ENCODE measurements at regions not wholly inside any gene's neighbourhood (a gene's known extent, or its start where the extent isn't known, plus 50 kb on each side); places are given as distances from the start of the nearest gene placed in this dataset.
"Not testable (repeated sequence)": the region's sequence is repeated elsewhere in the genome, so short reads cannot be mapped to it uniquely, and the experiment has no call there.

DNA sequence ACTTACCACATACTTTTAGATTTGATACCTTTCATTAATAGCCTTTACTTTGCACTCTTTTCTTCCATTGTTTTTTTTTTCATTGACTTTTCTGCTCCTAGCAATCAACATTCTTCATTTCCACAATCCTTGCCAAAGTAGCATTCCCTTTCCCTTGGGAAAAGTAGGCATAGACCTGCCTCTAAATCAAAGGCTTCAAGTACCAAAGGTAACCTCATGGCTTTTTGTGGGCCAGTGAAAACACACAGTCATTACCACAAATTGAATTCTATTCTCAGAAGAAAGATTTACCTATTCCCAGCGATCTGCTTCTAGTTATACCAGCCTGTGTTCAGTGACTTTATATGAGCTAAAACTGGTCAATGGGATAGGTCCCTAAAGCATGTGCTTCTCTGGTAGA lies 109.2 kb downstream of the SOCS6 start:
- no peak for ATAC-seq (ENCODE audit: insufficient read depth, low read depth)
- Histone ChIP-seq H3K27ac (ENCODE audit: low read length) (no peak overlapping the region), H3K9ac (ENCODE audit: low read depth, low read length) (no peak overlapping the region), H3K36me3 (ENCODE audit: insufficient read depth, low read length) (no peaks in the 10 kb centered on the region), H4K20me1 (ENCODE audit: insufficient read depth, low read length) (no peaks in the 10 kb centered on the region), H3K27me3 (ENCODE audit: insufficient read depth, low read length, poor library complexity) (no peaks in the 10 kb centered on the region), H3K79me2 (ENCODE audit: insufficient read depth, low read length) (no peaks in the 10 kb centered on the region), H3K4me1 (ENCODE audit: insufficient read depth, low read length) (no peaks in the 10 kb centered on the region), H3K9me3 (ENCODE audit: insufficient read depth, low read length, severe bottlenecking) (no peaks in the 10 kb centered on the region), H3K4me3 (ENCODE audit: low read depth in 1 of 2, low read length in 2 of 2) (no peak overlapping the region), H3K4me2 (ENCODE audit: insufficient read depth, low read length) (no peak overlapping the region), H2AFZ (ENCODE audit: low read depth, low read length) (no peak overlapping the region)
- TF ChIP-seq, protein P1, sequence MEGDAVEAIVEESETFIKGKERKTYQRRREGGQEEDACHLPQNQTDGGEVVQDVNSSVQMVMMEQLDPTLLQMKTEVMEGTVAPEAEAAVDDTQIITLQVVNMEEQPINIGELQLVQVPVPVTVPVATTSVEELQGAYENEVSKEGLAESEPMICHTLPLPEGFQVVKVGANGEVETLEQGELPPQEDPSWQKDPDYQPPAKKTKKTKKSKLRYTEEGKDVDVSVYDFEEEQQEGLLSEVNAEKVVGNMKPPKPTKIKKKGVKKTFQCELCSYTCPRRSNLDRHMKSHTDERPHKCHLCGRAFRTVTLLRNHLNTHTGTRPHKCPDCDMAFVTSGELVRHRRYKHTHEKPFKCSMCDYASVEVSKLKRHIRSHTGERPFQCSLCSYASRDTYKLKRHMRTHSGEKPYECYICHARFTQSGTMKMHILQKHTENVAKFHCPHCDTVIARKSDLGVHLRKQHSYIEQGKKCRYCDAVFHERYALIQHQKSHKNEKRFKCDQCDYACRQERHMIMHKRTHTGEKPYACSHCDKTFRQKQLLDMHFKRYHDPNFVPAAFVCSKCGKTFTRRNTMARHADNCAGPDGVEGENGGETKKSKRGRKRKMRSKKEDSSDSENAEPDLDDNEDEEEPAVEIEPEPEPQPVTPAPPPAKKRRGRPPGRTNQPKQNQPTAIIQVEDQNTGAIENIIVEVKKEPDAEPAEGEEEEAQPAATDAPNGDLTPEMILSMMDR (IDR thresholded peaks at IDR 0.05; ENCODE audit: borderline replicate concordance, extremely low read depth, low read length, poor library complexity, severe bottlenecking) = no peak
- no peak for TF ChIP-seq EZH2 (IDR thresholded peaks at IDR 0.05; ENCODE audit: borderline replicate concordance, low read depth, low read length, severe bottlenecking)
- DNase-seq = no peak

DNA sequence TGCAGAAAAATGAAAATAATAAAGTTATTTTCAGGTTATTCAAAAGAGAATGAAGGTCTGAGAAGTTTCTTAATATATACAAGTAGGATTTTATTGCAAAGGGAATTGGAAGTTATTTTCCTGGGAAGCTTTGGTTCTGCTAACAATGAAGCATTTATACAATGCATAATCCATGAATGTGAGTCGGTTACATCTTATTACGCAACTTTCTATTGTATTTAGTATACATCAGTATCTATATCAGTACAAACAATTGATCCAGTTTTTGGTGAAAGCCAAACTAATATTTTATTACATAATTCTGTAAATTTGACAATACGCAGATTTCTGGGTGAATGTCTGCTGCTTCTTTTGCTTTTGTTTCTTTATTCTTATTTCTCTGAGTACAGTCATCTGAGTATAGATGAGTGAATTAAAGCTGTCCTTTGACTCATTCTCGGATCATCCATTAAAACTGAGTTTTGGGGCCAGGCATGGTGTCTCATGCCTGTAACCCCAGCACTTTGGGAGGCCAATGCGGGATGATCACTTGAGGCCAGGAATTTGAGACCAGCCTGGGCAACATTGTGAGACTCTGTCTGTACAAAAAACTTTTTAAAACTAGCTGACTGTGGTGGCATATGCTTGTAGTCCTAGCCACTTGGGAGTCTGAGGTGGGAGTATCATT lies 108.5 kb downstream of the SOCS6 start:
- Histone ChIP-seq H3K4me3 (ENCODE audit: low read depth in 1 of 2, low read length in 2 of 2) (no peak overlapping the region), H3K9me3 (ENCODE audit: insufficient read depth, low read length, severe bottlenecking) (no peaks in the 10 kb centered on the region), H4K20me1 (ENCODE audit: insufficient read depth, low read length) (no peaks in the 10 kb centered on the region), H2AFZ (ENCODE audit: low read depth, low read length) (no peak overlapping the region), H3K4me2 (ENCODE audit: insufficient read depth, low read length) (no peak overlapping the region), H3K27ac (ENCODE audit: low read length) (no peak overlapping the region), H3K27me3 (ENCODE audit: insufficient read depth, low read length, poor library complexity) (no peaks in the 10 kb centered on the region), H3K9ac (ENCODE audit: low read depth, low read length) (no peak overlapping the region), H3K36me3 (ENCODE audit: insufficient read depth, low read length) (no peaks in the 10 kb centered on the region), H3K79me2 (ENCODE audit: insufficient read depth, low read length) (no peaks in the 10 kb centered on the region), H3K4me1 (ENCODE audit: insufficient read depth, low read length) (no peaks in the 10 kb centered on the region)
- ATAC-seq (ENCODE audit: insufficient read depth, low read depth) = no peak
- DNase-seq = no peak
- TF ChIP-seq, protein P1 (IDR thresholded peaks at IDR 0.05; ENCODE audit: borderline replicate concordance, extremely low read depth, low read length, poor library complexity, severe bottlenecking) = no peak
- no peak for TF ChIP-seq EZH2 (IDR thresholded peaks at IDR 0.05; ENCODE audit: borderline replicate concordance, low read depth, low read length, severe bottlenecking)

DNA sequence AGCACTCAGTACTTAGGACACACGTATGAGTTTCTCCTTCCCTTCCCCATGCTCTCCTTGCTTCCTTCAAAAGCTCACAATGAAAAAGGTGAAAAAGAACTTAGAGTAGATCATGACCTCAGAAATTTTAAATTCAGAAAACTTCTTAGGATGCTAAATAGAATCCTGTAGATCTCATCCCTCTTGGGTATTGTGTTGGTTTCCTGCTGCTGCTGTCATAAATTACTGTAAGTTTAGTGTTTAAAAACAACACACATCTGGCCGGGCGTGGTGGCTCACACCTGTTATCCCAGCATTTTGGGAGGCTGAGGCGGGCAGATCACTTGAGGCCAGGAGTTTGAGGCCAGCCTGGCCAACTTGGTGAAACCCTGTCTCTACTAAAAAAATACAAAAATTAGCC lies 106.9 kb downstream of the SOCS6 start:
- ATAC-seq (ENCODE audit: insufficient read depth, low read depth); DNase-seq; H3K79me2 ChIP-seq (ENCODE audit: insufficient read depth, low read length); H3K9ac ChIP-seq (ENCODE audit: low read depth, low read length); H3K36me3 ChIP-seq (ENCODE audit: insufficient read depth, low read length); H4K20me1 ChIP-seq (ENCODE audit: insufficient read depth, low read length); H3K4me2 ChIP-seq (ENCODE audit: insufficient read depth, low read length); H3K27ac ChIP-seq (ENCODE audit: low read length); H3K27me3 ChIP-seq (ENCODE audit: insufficient read depth, low read length, poor library complexity); H3K4me1 ChIP-seq (ENCODE audit: insufficient read depth, low read length); H3K4me3 ChIP-seq (ENCODE audit: low read depth in 1 of 2, low read length in 2 of 2); H3K9me3 ChIP-seq (ENCODE audit: insufficient read depth, low read length, severe bottlenecking); H2AFZ ChIP-seq (ENCODE audit: low read depth, low read length): not testable (repeated sequence)

DNA sequence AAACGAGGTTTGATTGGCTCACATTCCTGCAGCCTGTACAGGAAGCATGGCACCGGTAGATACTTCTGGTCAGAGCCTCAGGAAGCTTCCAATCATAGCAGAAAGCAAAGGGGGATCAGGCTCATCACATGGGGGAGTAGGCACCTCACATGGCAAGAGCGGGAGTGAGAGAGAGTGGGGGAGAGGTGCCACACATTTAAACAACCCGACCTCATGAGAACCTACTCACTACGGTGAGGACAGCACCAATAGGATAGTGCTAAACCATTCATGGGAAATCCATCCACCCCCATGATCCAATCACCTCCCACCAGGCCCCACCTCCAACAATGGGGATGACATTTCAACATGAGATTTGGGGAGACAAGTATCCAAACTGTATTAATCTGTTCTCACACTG lies 105.8 kb downstream of the SOCS6 start:
- no peak for ATAC-seq (ENCODE audit: insufficient read depth, low read depth)
- no peak for TF ChIP-seq EZH2 (IDR thresholded peaks at IDR 0.05; ENCODE audit: borderline replicate concordance, low read depth, low read length, severe bottlenecking)
- TF ChIP-seq, protein P1 (IDR thresholded peaks at IDR 0.05; ENCODE audit: borderline replicate concordance, extremely low read depth, low read length, poor library complexity, severe bottlenecking) = no peak

More for the DNA sequence above, 105.8 kb downstream of the SOCS6 start:
- no peak overlapping the region for H3K4me3 ChIP-seq (ENCODE audit: low read depth in 1 of 2, low read length in 2 of 2)
- no peaks in the 10 kb centered on the region for H4K20me1 ChIP-seq (ENCODE audit: insufficient read depth, low read length)
- DNase-seq = no peak
- no peak overlapping the region for H3K9ac ChIP-seq (ENCODE audit: low read depth, low read length)
- H3K27me3 ChIP-seq (ENCODE audit: insufficient read depth, low read length, poor library complexity) = no peaks in the 10 kb centered on the region
- H3K4me2 ChIP-seq (ENCODE audit: insufficient read depth, low read length) = no peak overlapping the region
- no peak overlapping the region for H2AFZ ChIP-seq (ENCODE audit: low read depth, low read length)
- no peak overlapping the region for H3K27ac ChIP-seq (ENCODE audit: low read length)
- H3K4me1 ChIP-seq (ENCODE audit: insufficient read depth, low read length) = no peaks in the 10 kb centered on the region
- H3K9me3 ChIP-seq (ENCODE audit: insufficient read depth, low read length, severe bottlenecking) = no peaks in the 10 kb centered on the region
- no peaks in the 10 kb centered on the region for H3K36me3 ChIP-seq (ENCODE audit: insufficient read depth, low read length)
- H3K79me2 ChIP-seq (ENCODE audit: insufficient read depth, low read length) = no peaks in the 10 kb centered on the region
